CD4-positive, alpha-beta T cell treated with Interleukin-15 for 4 hours (primary cell): ENCODE measurements at regions not wholly inside any gene's neighbourhood (a gene's known extent, or its start where the extent isn't known, plus 50 kb on each side); places are given as distances from the start of the nearest gene placed in this dataset.

Experiments used
- DNase-seq: peaks from one replicate; pipeline ENCODE4 v3.0.0-alpha.2; 2020; ENCODE audit warnings: low spot score

- DNase-seq = no peak
Observed at GRCh38 chr22:49623176-49623575, 204.5 kb downstream of the BRD1 start.

- DNase-seq = no peak
Observed at GRCh38 chr22:49622241-49623105, 205.2 kb downstream of the BRD1 start.

- no peak for DNase-seq
Observed at GRCh38 chr22:49621601-49622210, 206.0 kb downstream of the BRD1 start.

GRCh38 chr22:49620666-49621065, 207.0 kb downstream of the BRD1 start:
- DNase-seq = no peak

GRCh38 chr22:49620003-49620556, 207.6 kb downstream of the BRD1 start:
- DNase-seq = no peak

GRCh38 chr22:49619301-49619700, 208.4 kb downstream of the BRD1 start:
- no peak for DNase-seq

GRCh38 chr22:49618677-49618953, 209.1 kb downstream of the BRD1 start:
- DNase-seq = no peak

GRCh38 chr22:49617866-49618676, 209.6 kb downstream of the BRD1 start:
- no peak for DNase-seq

GRCh38 chr22:49617264-49617663, 210.4 kb downstream of the BRD1 start:
- no peak for DNase-seq

GRCh38 chr22:49616356-49617231, 211.1 kb downstream of the BRD1 start:
- DNase-seq = no peak

- DNase-seq = no peak
Observed at GRCh38 chr22:49614966-49615965, 212.4 kb downstream of the BRD1 start.

- DNase-seq = no peak
Observed at GRCh38 chr22:49613511-49614270, 214.0 kb downstream of the BRD1 start.

GRCh38 chr22:49613108-49613507, 214.6 kb downstream of the BRD1 start:
- no peak for DNase-seq

GRCh38 chr22:49609207-49609876, 218.3 kb downstream of the BRD1 start:
- DNase-seq = no peak

GRCh38 chr22:49608660-49609059, 219.0 kb downstream of the BRD1 start:
- no peak for DNase-seq

- DNase-seq = no peak
Observed at GRCh38 chr22:49608228-49608627, 219.4 kb downstream of the BRD1 start.

- no peak for DNase-seq
Observed at GRCh38 chr22:49607821-49608220, 219.9 kb downstream of the BRD1 start.

- no peak for DNase-seq
Observed at GRCh38 chr22:49606562-49607290, 220.9 kb downstream of the BRD1 start.
